Natural killer cell (primary cell): ENCODE measurements at regions not wholly inside any gene's neighbourhood (a gene's known extent, or its start where the extent isn't known, plus 50 kb on each side); places are given as distances from the start of the nearest gene placed in this dataset.

Source experiments
- ATAC-seq, 3 donors: fragments of 150-1000 bp in 2 of 3; fragments of 200-7000 bp in 1 of 3; cut with Tn5 transposase; 1 replicate in 1 of 3; 2 replicates in 2 of 3; pipeline ENCODE4 v1.10.0; 2021; ENCODE audit warnings: mild to moderate bottlenecking in 2 of 3, moderate library complexity in 2 of 3
- DNase-seq, 2 donors: peaks; one replicate each; pipeline versions ENCODE4 v3.0.0 to v3.0.0-alpha.2; 2013 to 2021; ENCODE audit warnings: mixed read lengths in 1 of 2
- H3K27ac ChIP-seq: one replicate; pipeline ENCODE4 v1.5.1; 2013; ENCODE audit warnings: mild to moderate bottlenecking, low read length
- H3K27me3 ChIP-seq: one replicate; pipeline ENCODE4 v1.6.1; 2013; ENCODE audit warnings: low read length; ENCODE audit not compliant: control insufficient read depth, insufficient read depth
- H3K36me3 ChIP-seq: one replicate; pipeline ENCODE4 v1.6.1; 2013; ENCODE audit warnings: low read length; ENCODE audit not compliant: control insufficient read depth, insufficient read depth
- H3K4me1 ChIP-seq: one replicate; pipeline ENCODE4 v1.6.1; 2013; ENCODE audit warnings: low read length; ENCODE audit not compliant: control insufficient read depth, insufficient read depth
- H3K4me3 ChIP-seq: one replicate; pipeline ENCODE4 v1.5.1; 2013; ENCODE audit warnings: low read length
- H3K9me3 ChIP-seq: one replicate; pipeline ENCODE4 v1.6.1; 2013; ENCODE audit warnings: low read length; ENCODE audit not compliant: control insufficient read depth, insufficient read depth
- H3K27ac Mint-ChIP-seq, 2 donors: one replicate each; pipeline ENCODE4 v1.8.0; 2022; ENCODE audit warnings: mild to moderate bottlenecking in 2 of 2, mixed read lengths in 2 of 2, moderate library complexity in 1 of 2
- H3K27me3 Mint-ChIP-seq, 2 donors: one replicate each; pipeline ENCODE4 v1.8.0; 2022; ENCODE audit warnings: low read depth in 2 of 2, mixed read lengths in 2 of 2
- H3K36me3 Mint-ChIP-seq: one replicate; pipeline ENCODE4 v1.8.0; 2022; ENCODE audit warnings: mixed read lengths
- H3K4me1 Mint-ChIP-seq, 2 donors: one replicate each; pipeline ENCODE4 v1.8.0; 2022; ENCODE audit warnings: mixed read lengths in 2 of 2
- H3K4me3 Mint-ChIP-seq: one replicate; pipeline ENCODE4 v1.8.0; 2022; ENCODE audit warnings: mild to moderate bottlenecking, moderate library complexity, mixed read lengths
- H3K9me3 Mint-ChIP-seq, 2 donors: one replicate each; pipeline ENCODE4 v1.8.0; 2022; ENCODE audit warnings: mixed read lengths in 2 of 2
- CTCF ChIP-seq: fragments of 200-600 bp; IDR thresholded peaks from one replicate; pipeline ENCODE4 v1.8.0; 2022; ENCODE audit warnings: antibody characterized with exemption
- WGBS: methylation state at CpG from one replicate; pipeline ENCODE4 v1.1.7; 2013; ENCODE audit warnings: missing lambda C conversion rate; ENCODE audit not compliant: insufficient coverage; 5-methylcytosine and 5-hydroxymethylcytosine counted together
- intact Hi-C: fragments of 100-400 bp; cut with micrococcal nuclease; formaldehyde crosslinking; loops from one replicate; pipeline ENCODE4 v1.14.2; 2022

- Mint-ChIP-seq H3K27me3 (peaks cover 0 to 4% of the 10 kb centered on the region in 2 donors), H3K4me1 (no peaks in the 10 kb centered on the region), H3K4me3 (no peak overlapping the region), H3K36me3 (no peaks in the 10 kb centered on the region), H3K27ac (no peak overlapping the region), H3K9me3 (no peaks in the 10 kb centered on the region)
- intact Hi-C loops: no loop called here
- no peaks in the 10 kb centered on the region for H3K36me3 ChIP-seq
- H3K4me3 ChIP-seq: no peak overlapping the region
- TF ChIP-seq CTCF: no peak
- no peak for ATAC-seq
- no peaks in the 10 kb centered on the region for H3K27me3 ChIP-seq
- H3K27ac ChIP-seq: no peak overlapping the region
- DNase-seq: no peak
- 69% methylated on average over 3 of the region's 6 CpGs for WGBS
- H3K9me3 ChIP-seq: no peaks in the 10 kb centered on the region
- H3K4me1 ChIP-seq: no peaks in the 10 kb centered on the region
Measured at GRCh38 chrY:15465880-15466279, 941.6 kb downstream of the NLGN4Y start.

- intact Hi-C loops: no loop called here
- H3K9me3 ChIP-seq: no peaks in the 10 kb centered on the region
- H3K27me3 ChIP-seq: no peaks in the 10 kb centered on the region
- Mint-ChIP-seq H3K9me3 (no peaks in the 10 kb centered on the region), H3K4me1 (no peaks in the 10 kb centered on the region), H3K27me3 (no peaks in the 10 kb centered on the region), H3K4me3 (no peak overlapping the region), H3K27ac (no peak overlapping the region), H3K36me3 (no peaks in the 10 kb centered on the region)
- no peak for ATAC-seq
- H3K36me3 ChIP-seq: no peaks in the 10 kb centered on the region
- no peak for DNase-seq
- H3K27ac ChIP-seq: no peak overlapping the region
- no peak overlapping the region for H3K4me3 ChIP-seq
- 95% methylated on average over 5 of the region's 5 CpGs for WGBS
- TF ChIP-seq CTCF: no peak
- no peaks in the 10 kb centered on the region for H3K4me1 ChIP-seq
Measured at GRCh38 chrY:15466891-15467290, 942.6 kb downstream of the NLGN4Y start.

- no peak for TF ChIP-seq CTCF
- H3K27ac ChIP-seq: no peak overlapping the region
- no peaks in the 10 kb centered on the region for H3K27me3 Mint-ChIP-seq
- no peaks in the 10 kb centered on the region for H3K36me3 ChIP-seq
- no peaks in the 10 kb centered on the region for H3K27me3 ChIP-seq
- H3K4me1 ChIP-seq: no peaks in the 10 kb centered on the region
- H3K27ac Mint-ChIP-seq: no peak overlapping the region
- H3K4me3 ChIP-seq: no peak overlapping the region
- H3K9me3 ChIP-seq: no peaks in the 10 kb centered on the region
- no peak overlapping the region for H3K4me3 Mint-ChIP-seq
- intact Hi-C loops: no loop called here
- DNase-seq: no peak
- WGBS: 95% methylated on average over 5 of the region's 6 CpGs
- no peaks in the 10 kb centered on the region for H3K9me3 Mint-ChIP-seq
- H3K36me3 Mint-ChIP-seq: no peaks in the 10 kb centered on the region
- H3K4me1 Mint-ChIP-seq: no peaks in the 10 kb centered on the region
- ATAC-seq: no peak
Measured at GRCh38 chrY:15468091-15468490, 943.8 kb downstream of the NLGN4Y start.

- Histone ChIP-seq H3K9me3 (no peaks in the 10 kb centered on the region), H3K36me3 (no peaks in the 10 kb centered on the region), H3K27ac (no peak overlapping the region), H3K4me3 (no peak overlapping the region), H3K4me1 (no peaks in the 10 kb centered on the region), H3K27me3 (no peaks in the 10 kb centered on the region)
- ATAC-seq (no peak), DNase-seq (no peak)
- intact Hi-C loops: no loop called here
- Mint-ChIP-seq H3K4me1 (no peaks in the 10 kb centered on the region), H3K4me3 (no peak overlapping the region), H3K36me3 (no peaks in the 10 kb centered on the region), H3K27me3 (no peaks in the 10 kb centered on the region), H3K9me3 (no peaks in the 10 kb centered on the region), H3K27ac (no peak overlapping the region)
- WGBS: 89% methylated on average over 1 of the region's 1 CpG
- TF ChIP-seq CTCF: no peak
Measured at GRCh38 chrY:15471371-15471770, 947.0 kb downstream of the NLGN4Y start.
